Prostate gland (tissue), 2 donors: ENCODE measurements at regions not wholly inside any gene's neighbourhood (a gene's known extent, or its start where the extent isn't known, plus 50 kb on each side); places are given as distances from the start of the nearest gene placed in this dataset.

Experiments
- POLR2AphosphoS5 ChIP-seq: sonication (generic); formaldehyde crosslinking; IDR thresholded peaks from one replicate; pipeline ENCODE4 v1.6.1; 2017; ENCODE audit warnings: antibody characterized with exemption
- TF ChIP-seq, protein P1 (sequence below), 4 experiments: fragments of 200-600 bp in 2 of 4; fragments of 450-650 bp in 2 of 4; sonication (generic) in 2 of 4; IDR thresholded peaks; 1 replicate in 3 of 4; 2 replicates in 1 of 4; pipeline ENCODE4 v1.5.1; 2016 to 2019; ENCODE audit warnings: antibody characterized with exemption in 4 of 4, mild to moderate bottlenecking in 2 of 4, moderate library complexity in 2 of 4

DNA sequence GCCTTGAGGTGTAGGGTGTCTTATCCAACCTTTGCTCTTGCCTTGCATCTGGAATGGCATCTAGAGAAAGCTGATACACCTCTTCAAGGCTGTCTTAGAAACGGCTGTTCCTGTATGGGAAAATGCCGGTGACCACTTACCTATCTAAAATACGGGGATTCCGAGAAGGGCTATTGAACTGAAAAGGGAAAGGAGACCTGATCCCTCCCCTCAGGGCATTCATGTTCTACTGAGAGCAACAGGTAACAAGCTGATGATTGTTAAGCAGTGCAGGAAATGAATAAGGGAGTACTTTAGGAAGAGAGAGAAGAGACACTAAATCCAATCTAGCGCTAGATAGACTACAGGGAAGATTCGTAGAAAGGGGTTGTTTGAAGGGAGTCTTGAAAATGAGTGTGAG lies 1388.1 kb downstream of the FAM181B start:
- TF ChIP-seq, protein P1, sequence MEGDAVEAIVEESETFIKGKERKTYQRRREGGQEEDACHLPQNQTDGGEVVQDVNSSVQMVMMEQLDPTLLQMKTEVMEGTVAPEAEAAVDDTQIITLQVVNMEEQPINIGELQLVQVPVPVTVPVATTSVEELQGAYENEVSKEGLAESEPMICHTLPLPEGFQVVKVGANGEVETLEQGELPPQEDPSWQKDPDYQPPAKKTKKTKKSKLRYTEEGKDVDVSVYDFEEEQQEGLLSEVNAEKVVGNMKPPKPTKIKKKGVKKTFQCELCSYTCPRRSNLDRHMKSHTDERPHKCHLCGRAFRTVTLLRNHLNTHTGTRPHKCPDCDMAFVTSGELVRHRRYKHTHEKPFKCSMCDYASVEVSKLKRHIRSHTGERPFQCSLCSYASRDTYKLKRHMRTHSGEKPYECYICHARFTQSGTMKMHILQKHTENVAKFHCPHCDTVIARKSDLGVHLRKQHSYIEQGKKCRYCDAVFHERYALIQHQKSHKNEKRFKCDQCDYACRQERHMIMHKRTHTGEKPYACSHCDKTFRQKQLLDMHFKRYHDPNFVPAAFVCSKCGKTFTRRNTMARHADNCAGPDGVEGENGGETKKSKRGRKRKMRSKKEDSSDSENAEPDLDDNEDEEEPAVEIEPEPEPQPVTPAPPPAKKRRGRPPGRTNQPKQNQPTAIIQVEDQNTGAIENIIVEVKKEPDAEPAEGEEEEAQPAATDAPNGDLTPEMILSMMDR (IDR thresholded peaks at IDR 0.05): no peak
- no peak for TF ChIP-seq POLR2AphosphoS5
